ENCODE measurements at regions not wholly inside any gene's neighbourhood (a gene's known extent, or its start where the extent isn't known, plus 50 kb on each side); places are given as distances from the start of the nearest gene placed in this dataset.

DNA sequence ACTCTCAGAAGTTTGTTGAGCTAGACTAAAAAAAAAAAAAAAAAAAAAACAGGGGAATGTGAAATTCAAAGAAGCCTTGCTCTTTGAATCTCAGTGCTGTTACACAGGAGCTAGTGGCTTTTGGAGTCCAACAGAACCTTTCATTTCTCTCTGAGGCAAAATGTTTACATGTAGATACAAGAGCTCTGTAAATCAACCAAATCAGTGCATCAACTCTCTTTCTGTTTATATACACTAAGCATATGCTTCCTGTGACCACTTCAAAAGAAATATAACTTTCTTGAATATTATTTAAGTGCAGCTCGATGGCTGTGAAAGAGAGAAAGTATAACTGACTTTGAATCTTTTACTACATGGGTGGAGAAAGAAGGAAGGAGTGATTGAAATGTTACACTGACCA is 115.3 kb upstream of the ITGA1 start:
- TF ChIP-seq, protein P1, sequence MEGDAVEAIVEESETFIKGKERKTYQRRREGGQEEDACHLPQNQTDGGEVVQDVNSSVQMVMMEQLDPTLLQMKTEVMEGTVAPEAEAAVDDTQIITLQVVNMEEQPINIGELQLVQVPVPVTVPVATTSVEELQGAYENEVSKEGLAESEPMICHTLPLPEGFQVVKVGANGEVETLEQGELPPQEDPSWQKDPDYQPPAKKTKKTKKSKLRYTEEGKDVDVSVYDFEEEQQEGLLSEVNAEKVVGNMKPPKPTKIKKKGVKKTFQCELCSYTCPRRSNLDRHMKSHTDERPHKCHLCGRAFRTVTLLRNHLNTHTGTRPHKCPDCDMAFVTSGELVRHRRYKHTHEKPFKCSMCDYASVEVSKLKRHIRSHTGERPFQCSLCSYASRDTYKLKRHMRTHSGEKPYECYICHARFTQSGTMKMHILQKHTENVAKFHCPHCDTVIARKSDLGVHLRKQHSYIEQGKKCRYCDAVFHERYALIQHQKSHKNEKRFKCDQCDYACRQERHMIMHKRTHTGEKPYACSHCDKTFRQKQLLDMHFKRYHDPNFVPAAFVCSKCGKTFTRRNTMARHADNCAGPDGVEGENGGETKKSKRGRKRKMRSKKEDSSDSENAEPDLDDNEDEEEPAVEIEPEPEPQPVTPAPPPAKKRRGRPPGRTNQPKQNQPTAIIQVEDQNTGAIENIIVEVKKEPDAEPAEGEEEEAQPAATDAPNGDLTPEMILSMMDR (IDR thresholded peaks at IDR 0.05; ENCODE audit: borderline replicate concordance, control extremely low read depth, extremely low read depth, insufficient read depth, missing control alignments): no peak
- no peak for DNase-seq (ENCODE audit: low spot score)
- in situ Hi-C loops (cut with MboI; ENCODE audit: low sequenced_read_pairs, unreplicated experiment): loop anchor here (25.0 kb wide), 1 partner anchor 1710 kb away; no protein-coding TSS in a partner anchor

GRCh38 chr5:52673495-52673894 is 114.2 kb upstream of the ITGA1 start:
- DNase-seq (ENCODE audit: low spot score): no peak
- in situ Hi-C loops (cut with MboI; ENCODE audit: low sequenced_read_pairs, unreplicated experiment): loop anchor here (25.0 kb wide), 1 partner anchor 1711 kb away; no protein-coding TSS in a partner anchor
- TF ChIP-seq, protein P1 (IDR thresholded peaks at IDR 0.05; ENCODE audit: borderline replicate concordance, control extremely low read depth, extremely low read depth, insufficient read depth, missing control alignments): no peak

GRCh38 chr5:52674815-52675545 is 112.7 kb upstream of the ITGA1 start:
- no peak for DNase-seq (ENCODE audit: low spot score)
- in situ Hi-C loops (cut with MboI; ENCODE audit: low sequenced_read_pairs, unreplicated experiment): loop anchor here (25.0 kb wide), 2 partner anchors 237 to 1713 kb away; no protein-coding TSS in a partner anchor
- TF ChIP-seq, protein P1 (IDR thresholded peaks at IDR 0.05; ENCODE audit: borderline replicate concordance, control extremely low read depth, extremely low read depth, insufficient read depth, missing control alignments): no peak

- in situ Hi-C loops (cut with MboI; ENCODE audit: low sequenced_read_pairs, unreplicated experiment): loop anchor here (25.0 kb wide), 1 partner anchor 230 kb away; no protein-coding TSS in a partner anchor
- TF ChIP-seq, protein P1 (IDR thresholded peaks at IDR 0.05; ENCODE audit: borderline replicate concordance, control extremely low read depth, extremely low read depth, insufficient read depth, missing control alignments): no peak
- DNase-seq (ENCODE audit: low spot score): no peak
These were observed 105.2 kb upstream of the ITGA1 start for GRCh38 chr5:52682492-52682891.

- no peak for DNase-seq (ENCODE audit: low spot score)
- TF ChIP-seq, protein P1 (IDR thresholded peaks at IDR 0.05; ENCODE audit: borderline replicate concordance, control extremely low read depth, extremely low read depth, insufficient read depth, missing control alignments): no peak
- in situ Hi-C loops (cut with MboI; ENCODE audit: low sequenced_read_pairs, unreplicated experiment): loop anchor here (25.0 kb wide), 1 partner anchor 228 kb away; no protein-coding TSS in a partner anchor
These were observed 103.7 kb upstream of the ITGA1 start for GRCh38 chr5:52684051-52684450.

- TF ChIP-seq, protein P1 (IDR thresholded peaks at IDR 0.05; ENCODE audit: borderline replicate concordance, control extremely low read depth, extremely low read depth, insufficient read depth, missing control alignments): no peak
- in situ Hi-C loops (cut with MboI; ENCODE audit: low sequenced_read_pairs, unreplicated experiment): loop anchor here (25.0 kb wide), 1 partner anchor 227 kb away; no protein-coding TSS in a partner anchor
- DNase-seq (ENCODE audit: low spot score): no peak
These were observed 102.2 kb upstream of the ITGA1 start for GRCh38 chr5:52685566-52685965.
